ENCODE measurements at regions not wholly inside any gene's neighbourhood (a gene's known extent, or its start where the extent isn't known, plus 50 kb on each side); places are given as distances from the start of the nearest gene placed in this dataset.

DNA sequence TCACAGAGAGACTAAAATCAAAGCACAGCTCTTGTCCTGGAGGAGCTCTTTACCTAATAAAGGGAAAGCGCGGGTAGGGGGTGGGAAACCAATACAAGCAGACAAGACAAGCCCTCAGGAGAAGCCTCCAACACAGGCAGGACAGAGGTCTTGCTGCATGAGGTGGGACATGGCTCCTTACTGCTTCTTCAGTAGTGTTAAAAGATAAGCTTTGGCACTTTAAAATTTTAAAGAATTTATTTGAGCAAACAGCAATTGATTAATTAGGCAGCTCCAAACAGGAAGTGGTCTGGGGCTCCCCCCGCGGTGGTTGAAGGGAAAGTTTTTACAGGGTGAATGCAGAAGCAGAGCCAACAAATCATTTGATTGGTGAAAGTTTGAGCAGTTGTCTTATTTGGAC is 50.3 kb upstream of the MACC1 start:
- Histone ChIP-seq H3K9me2 (no peaks in the 10 kb centered on the region), H4K20me1 (ENCODE audit: insufficient read depth) (no peaks in the 10 kb centered on the region), H3K27ac (ENCODE audit: low read depth in 2 of 2, low read length in 1 of 2) (no peak overlapping the region), H3K36me3 (replicated peaks in 1 of 2; ENCODE audit: control insufficient read depth in 1 of 2, insufficient read depth in 2 of 2, low read length in 1 of 2) (no peaks in the 10 kb centered on the region), H3K27me3 (ENCODE audit: insufficient read depth) (no peaks in the 10 kb centered on the region), H3K9ac (no peak overlapping the region), H3K4me1 (ENCODE audit: control insufficient read depth in 1 of 2, insufficient read depth in 2 of 2, low read depth in 1 of 2, low read length in 1 of 2) (peaks cover 0 to 11% of the 10 kb centered on the region in 2 experiments; a peak in 1 of 4 replicates), H3K79me2 (ENCODE audit: insufficient read depth) (no peaks in the 10 kb centered on the region), H3F3A (replicated peaks; ENCODE audit: insufficient read depth) (no peaks in the 10 kb centered on the region), H3K4me2 (no peak overlapping the region), H3K9me3 (no peaks in the 10 kb centered on the region), H2AFZ (ENCODE audit: low read depth) (no peak overlapping the region), H3K4me3 (ENCODE audit: low read depth in 2 of 2, low read length in 1 of 2) (no peak overlapping the region)
- DNase-seq = no peak
- CTCF ChIA-PET = interaction anchor here (0.7 to 1.3 kb wide), 2 partner anchors 9 to 23 kb away, joined by 3 read pairs; no protein-coding TSS in a partner anchor
- WGBS (ENCODE audit: low lambda C conversion rate) = 84% methylated on average over 4 of the region's 4 CpGs
- POLR2A ChIA-PET = no interaction called here
- no peak for TF ChIP-seq YY1 (IDR thresholded peaks at IDR 0.05; ENCODE audit: low read depth)
- no peak for TF ChIP-seq JUND (IDR thresholded peaks at IDR 0.05)
- TF ChIP-seq, protein P1, sequence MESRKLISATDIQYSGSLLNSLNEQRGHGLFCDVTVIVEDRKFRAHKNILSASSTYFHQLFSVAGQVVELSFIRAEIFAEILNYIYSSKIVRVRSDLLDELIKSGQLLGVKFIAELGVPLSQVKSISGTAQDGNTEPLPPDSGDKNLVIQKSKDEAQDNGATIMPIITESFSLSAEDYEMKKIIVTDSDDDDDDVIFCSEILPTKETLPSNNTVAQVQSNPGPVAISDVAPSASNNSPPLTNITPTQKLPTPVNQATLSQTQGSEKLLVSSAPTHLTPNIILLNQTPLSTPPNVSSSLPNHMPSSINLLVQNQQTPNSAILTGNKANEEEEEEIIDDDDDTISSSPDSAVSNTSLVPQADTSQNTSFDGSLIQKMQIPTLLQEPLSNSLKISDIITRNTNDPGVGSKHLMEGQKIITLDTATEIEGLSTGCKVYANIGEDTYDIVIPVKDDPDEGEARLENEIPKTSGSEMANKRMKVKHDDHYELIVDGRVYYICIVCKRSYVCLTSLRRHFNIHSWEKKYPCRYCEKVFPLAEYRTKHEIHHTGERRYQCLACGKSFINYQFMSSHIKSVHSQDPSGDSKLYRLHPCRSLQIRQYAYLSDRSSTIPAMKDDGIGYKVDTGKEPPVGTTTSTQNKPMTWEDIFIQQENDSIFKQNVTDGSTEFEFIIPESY (IDR thresholded peaks at IDR 0.05; ENCODE audit: borderline replicate concordance, low read depth) = no peak
- no peak for TF ChIP-seq RFX5 (IDR thresholded peaks at IDR 0.05; ENCODE audit: low read length)
- TF ChIP-seq, protein P2, sequence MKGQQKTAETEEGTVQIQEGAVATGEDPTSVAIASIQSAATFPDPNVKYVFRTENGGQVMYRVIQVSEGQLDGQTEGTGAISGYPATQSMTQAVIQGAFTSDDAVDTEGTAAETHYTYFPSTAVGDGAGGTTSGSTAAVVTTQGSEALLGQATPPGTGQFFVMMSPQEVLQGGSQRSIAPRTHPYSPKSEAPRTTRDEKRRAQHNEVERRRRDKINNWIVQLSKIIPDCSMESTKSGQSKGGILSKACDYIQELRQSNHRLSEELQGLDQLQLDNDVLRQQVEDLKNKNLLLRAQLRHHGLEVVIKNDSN (IDR thresholded peaks at IDR 0.05; ENCODE audit: borderline replicate concordance, low read depth) = no peak
- TF ChIP-seq, protein P3, sequence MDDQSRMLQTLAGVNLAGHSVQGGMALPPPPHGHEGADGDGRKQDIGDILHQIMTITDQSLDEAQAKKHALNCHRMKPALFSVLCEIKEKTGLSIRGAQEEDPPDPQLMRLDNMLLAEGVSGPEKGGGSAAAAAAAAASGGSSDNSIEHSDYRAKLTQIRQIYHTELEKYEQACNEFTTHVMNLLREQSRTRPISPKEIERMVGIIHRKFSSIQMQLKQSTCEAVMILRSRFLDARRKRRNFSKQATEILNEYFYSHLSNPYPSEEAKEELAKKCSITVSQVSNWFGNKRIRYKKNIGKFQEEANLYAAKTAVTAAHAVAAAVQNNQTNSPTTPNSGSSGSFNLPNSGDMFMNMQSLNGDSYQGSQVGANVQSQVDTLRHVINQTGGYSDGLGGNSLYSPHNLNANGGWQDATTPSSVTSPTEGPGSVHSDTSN (IDR thresholded peaks at IDR 0.05) = no peak
- no peak for TF ChIP-seq CHD2 (IDR thresholded peaks at IDR 0.05; ENCODE audit: low read length, partially characterized antibody)
- TF ChIP-seq ELF1 (IDR thresholded peaks at IDR 0.05) = no peak
- no peak for TF ChIP-seq NFIC (IDR thresholded peaks at IDR 0.05; ENCODE audit: borderline replicate concordance)
- no peak for TF ChIP-seq FOSL2 (IDR thresholded peaks at IDR 0.05; ENCODE audit: borderline replicate concordance, low read depth)

DNA sequence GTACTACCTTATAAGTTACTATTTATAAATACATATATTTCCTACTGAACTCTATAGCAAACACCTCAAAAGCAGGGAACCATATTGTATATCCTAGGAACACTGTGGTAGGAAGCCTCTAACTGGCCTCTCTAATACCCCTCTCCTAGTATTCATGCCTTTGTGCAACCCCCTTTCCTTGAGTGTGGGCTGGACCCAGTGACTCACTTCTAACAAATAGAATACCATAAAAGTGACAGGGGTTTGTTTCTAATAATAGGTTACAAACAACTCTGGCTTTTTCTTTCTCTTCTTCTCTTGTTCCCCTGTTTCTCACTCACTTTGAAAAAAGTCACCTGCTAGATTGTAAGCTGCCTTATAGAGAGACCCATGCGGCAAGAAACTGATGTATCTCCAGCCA is 51.6 kb upstream of the MACC1 start:
- CTCF ChIA-PET = no interaction called here
- Histone ChIP-seq H4K20me1 (ENCODE audit: insufficient read depth) (no peaks in the 10 kb centered on the region), H2AFZ (ENCODE audit: low read depth) (no peak overlapping the region; the same call in 1 of the 2 replicates), H3K9ac (no peak overlapping the region), H3F3A (replicated peaks; ENCODE audit: insufficient read depth) (no peaks in the 10 kb centered on the region), H3K36me3 (replicated peaks in 1 of 2; ENCODE audit: control insufficient read depth in 1 of 2, insufficient read depth in 2 of 2, low read length in 1 of 2) (no peaks in the 10 kb centered on the region), H3K4me1 (ENCODE audit: control insufficient read depth in 1 of 2, insufficient read depth in 2 of 2, low read depth in 1 of 2, low read length in 1 of 2) (peaks cover 0 to 11% of the 10 kb centered on the region in 2 experiments; a peak in 1 of 4 replicates), H3K27ac (ENCODE audit: low read depth in 2 of 2, low read length in 1 of 2) (no peak overlapping the region), H3K27me3 (ENCODE audit: insufficient read depth) (no peaks in the 10 kb centered on the region), H3K79me2 (ENCODE audit: insufficient read depth) (no peaks in the 10 kb centered on the region), H3K9me3 (no peaks in the 10 kb centered on the region), H3K4me2 (no peak overlapping the region; the same call in 1 of the 2 replicates), H3K4me3 (ENCODE audit: low read depth in 2 of 2, low read length in 1 of 2) (no peak overlapping the region), H3K9me2 (no peaks in the 10 kb centered on the region)
- POLR2A ChIA-PET = no interaction called here
- TF ChIP-seq YY1 (IDR thresholded peaks at IDR 0.05; ENCODE audit: low read depth) (no peak), RFX5 (IDR thresholded peaks at IDR 0.05; ENCODE audit: low read length) (no peak), MEF2A (IDR thresholded peaks at IDR 0.05; ENCODE audit: borderline replicate concordance, low read depth) (peak; percentile 33; the same call in 1 of the 2 replicates), SIN3A (IDR thresholded peaks at IDR 0.05; ENCODE audit: borderline replicate concordance, low read depth, low read length) (no peak), TCF12 (IDR thresholded peaks at IDR 0.05) (no peak)
- no peak for DNase-seq
- whole genome bisulfite sequencing (ENCODE audit: low lambda C conversion rate) = 96% methylated on average over 1 of the region's 1 CpG

Data from SK-N-SH (cell line).